ENCODE measurements at regions not wholly inside any gene's neighbourhood (a gene's known extent, or its start where the extent isn't known, plus 50 kb on each side); places are given as distances from the start of the nearest gene placed in this dataset.

- no peak for DNase-seq (ENCODE audit: low read depth)
- no peak for TF ChIP-seq CTCF (IDR thresholded peaks at IDR 0.05; ENCODE audit: insufficient read depth, low read depth, low read length)
- no peak overlapping the region for H3K4me3 ChIP-seq (ENCODE audit: low read depth, low read length)
Observed at GRCh38 chr15:56839099-56839498, 79.3 kb upstream of the TCF12 start.

GRCh38 chr15:56838085-56838484, 80.4 kb upstream of the TCF12 start:
- TF ChIP-seq CTCF (IDR thresholded peaks at IDR 0.05; ENCODE audit: insufficient read depth, low read depth, low read length) = no peak
- no peak overlapping the region for H3K4me3 ChIP-seq (ENCODE audit: low read depth, low read length)
- no peak for DNase-seq (ENCODE audit: low read depth)

- H3K4me3 ChIP-seq (ENCODE audit: low read depth, low read length) = no peak overlapping the region
- no peak for TF ChIP-seq CTCF (IDR thresholded peaks at IDR 0.05; ENCODE audit: insufficient read depth, low read depth, low read length)
- no peak for DNase-seq (ENCODE audit: low read depth)
Observed at GRCh38 chr15:56837273-56837672, 81.2 kb upstream of the TCF12 start.

- DNase-seq (ENCODE audit: low read depth) = peak; percentile 49
- no peak for TF ChIP-seq CTCF (IDR thresholded peaks at IDR 0.05; ENCODE audit: insufficient read depth, low read depth, low read length)
- H3K4me3 ChIP-seq (ENCODE audit: low read depth, low read length) = no peak overlapping the region
Observed at GRCh38 chr15:56835718-56836171, 82.7 kb upstream of the TCF12 start.

- TF ChIP-seq CTCF (IDR thresholded peaks at IDR 0.05; ENCODE audit: insufficient read depth, low read depth, low read length) = no peak
- DNase-seq (ENCODE audit: low read depth) = no peak
- no peak overlapping the region for H3K4me3 ChIP-seq (ENCODE audit: low read depth, low read length)
Observed at GRCh38 chr15:56832125-56832524, 86.3 kb upstream of the TCF12 start.

GRCh38 chr15:56831467-56832005, 86.9 kb upstream of the TCF12 start:
- DNase-seq (ENCODE audit: low read depth) = no peak
- TF ChIP-seq CTCF (IDR thresholded peaks at IDR 0.05; ENCODE audit: insufficient read depth, low read depth, low read length) = no peak
- H3K4me3 ChIP-seq (ENCODE audit: low read depth, low read length) = no peak overlapping the region

GRCh38 chr15:56824175-56824574, 90.9 kb upstream of the ZNF280D start:
- no peak overlapping the region for H3K4me3 ChIP-seq (ENCODE audit: low read depth, low read length)
- no peak for TF ChIP-seq CTCF (IDR thresholded peaks at IDR 0.05; ENCODE audit: insufficient read depth, low read depth, low read length)
- no peak for DNase-seq (ENCODE audit: low read depth)

Measured in fibroblast of villous mesenchyme (primary cell).